Panc1 (cell line): ENCODE measurements at regions not wholly inside any gene's neighbourhood (a gene's known extent, or its start where the extent isn't known, plus 50 kb on each side); places are given as distances from the start of the nearest gene placed in this dataset.
"Not testable (repeated sequence)": the region's sequence is repeated elsewhere in the genome, so short reads cannot be mapped to it uniquely, and the experiment has no call there.

Experiments
- CTCF ChIP-seq: fragments of 450-650 bp; IDR thresholded peaks from 2 replicates; pipeline ENCODE4 v1.5.1; 2017; ENCODE audit warnings: mild to moderate bottlenecking
- POLR2AphosphoS5 ChIP-seq: IDR thresholded peaks from 2 replicates; pipeline ENCODE4 v1.6.1; 2012; ENCODE audit warnings: mild to moderate bottlenecking, low read depth, low read length, moderate library complexity
- TCF7L2 ChIP-seq: IDR thresholded peaks from 2 replicates; pipeline ENCODE4 v1.6.1; 2011; ENCODE audit warnings: mild to moderate bottlenecking, low read depth, low read length, inconsistent platforms

DNA sequence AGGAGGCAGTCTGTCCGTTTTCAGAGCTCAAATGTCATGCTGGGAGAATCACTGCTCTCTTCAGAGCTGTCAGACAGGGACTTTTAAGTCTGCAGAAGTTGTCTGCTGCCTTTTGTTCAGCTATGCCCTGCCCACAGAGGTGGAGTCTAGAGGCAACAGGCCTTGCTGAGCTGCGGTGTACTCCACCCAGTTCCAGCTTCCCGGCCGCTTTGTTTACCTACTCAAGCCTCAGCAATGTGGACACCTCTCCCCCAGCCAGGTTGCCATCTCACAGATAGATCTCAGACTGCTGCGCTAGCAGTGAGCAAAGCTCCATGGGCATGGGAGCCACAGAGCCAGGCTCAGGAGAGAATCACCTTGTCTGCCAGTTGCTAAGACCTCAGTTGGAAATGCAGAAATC, 90.5 kb upstream of the TACR3 start:
- not testable (repeated sequence) for TF ChIP-seq CTCF, TCF7L2, POLR2AphosphoS5
